DND-41 (cell line): ENCODE measurements at regions not wholly inside any gene's neighbourhood (a gene's known extent, or its start where the extent isn't known, plus 50 kb on each side); places are given as distances from the start of the nearest gene placed in this dataset.

Source experiments
- CTCF ChIP-seq: IDR thresholded peaks from 2 replicates; pipeline ENCODE4 v1.5.1; 2012; ENCODE audit warnings: borderline replicate concordance, low read length, moderate library complexity, mild to moderate bottlenecking; ENCODE audit not compliant: poor library complexity, severe bottlenecking; ENCODE audit errors: extremely low read depth
- EZH2 ChIP-seq: IDR thresholded peaks from 3 replicates; pipeline ENCODE4 v1.6.1; 2012; ENCODE audit warnings: borderline replicate concordance, low read depth, mild to moderate bottlenecking, moderate library complexity, low read length, inconsistent platforms; ENCODE audit not compliant: severe bottlenecking

GRCh38 chr9:81335879-81336421 lies 353.4 kb downstream of the TLE1 start:
- TF ChIP-seq CTCF (no peak), EZH2 (no peak)
